B cell (primary cell): ENCODE measurements at regions not wholly inside any gene's neighbourhood (a gene's known extent, or its start where the extent isn't known, plus 50 kb on each side); places are given as distances from the start of the nearest gene placed in this dataset.

Source experiments
- ATAC-seq: fragments of 200-7000 bp; cut with Tn5 transposase; one replicate; pipeline ENCODE4 v1.10.0; 2021; ENCODE audit warnings: low read depth, mild to moderate bottlenecking, moderate number of reproducible peaks, moderate library complexity
- CTCF ChIA-PET: fragments of 350-600 bp; sonication (Branson Sonifier 250); formaldehyde crosslinking; loops from one replicate; lab custom pipeline; 2021; ENCODE audit warnings: antibody characterized with exemption, inconsistent platforms; lab: Charles Lee
- POLR2A ChIA-PET: fragments of 350-600 bp; sonication (Branson Sonifier 250); formaldehyde crosslinking; loops from one replicate; lab custom pipeline; 2021; ENCODE audit warnings: antibody characterized with exemption; lab: Charles Lee
- DNase-seq: peaks from one replicate; pipeline ENCODE4 v3.0.0; 2013
- H2AFZ ChIP-seq: 2 replicates; pipeline ENCODE4 v1.6.1; 2012; ENCODE audit warnings: mild to moderate bottlenecking, low read depth, low read length; ENCODE audit not compliant: insufficient read depth, poor library complexity, severe bottlenecking
- H3K27ac ChIP-seq, 2 donors: 1 replicate in 1 of 2; 2 replicates in 1 of 2; pipeline ENCODE4 v1.5.1; 2012 to 2013; ENCODE audit warnings: low read length in 2 of 2, mild to moderate bottlenecking in 2 of 2, moderate library complexity in 1 of 2
- H3K27me3 ChIP-seq, 4 experiments: fragments of 200-600 bp in 1 of 4; sonication (generic) in 1 of 4; replicated peaks in 1 of 4; 1 replicate in 2 of 4; 2 replicates in 2 of 4; pipeline versions ENCODE4 v1.6.1 to v1.7.0; 2013 to 2016; ENCODE audit warnings: low read length in 3 of 4, mild to moderate bottlenecking in 2 of 4, mixed read lengths in 1 of 4, moderate library complexity in 1 of 4; ENCODE audit not compliant: insufficient read depth in 4 of 4, control insufficient read depth in 3 of 4; ENCODE audit errors: control extremely low read depth in 1 of 4
- H3K36me3 ChIP-seq, 2 experiments: replicated peaks in 1 of 2; 1 replicate in 1 of 2; 2 replicates in 1 of 2; pipeline versions ENCODE4 v1.6.1 to v1.7.1; 2013; ENCODE audit warnings: low read length in 1 of 2; ENCODE audit not compliant: insufficient read depth in 2 of 2, control insufficient read depth in 1 of 2; ENCODE audit errors: control extremely low read depth in 1 of 2, extremely low read depth in 1 of 2
- H3K4me1 ChIP-seq, 2 donors: fragments of 200-600 bp in 1 of 2; sonication (generic) in 1 of 2; 1 replicate in 1 of 2; 2 replicates in 1 of 2; pipeline versions ENCODE4 v1.5.1 to v1.6.1; 2013 to 2017; ENCODE audit warnings: low read length in 2 of 2; ENCODE audit not compliant: control insufficient read depth in 2 of 2, insufficient read depth in 2 of 2
- H3K4me2 ChIP-seq: replicated peaks from 2 replicates; pipeline ENCODE3; 2012; ENCODE audit warnings: mild to moderate bottlenecking, low read depth, low read length; ENCODE audit not compliant: poor library complexity, severe bottlenecking
- H3K4me3 ChIP-seq, 5 experiments: fragments of 200-600 bp in 1 of 5; sonication (generic) in 1 of 5; 1 replicate in 3 of 5; 2 replicates in 2 of 5; pipeline versions ENCODE4 v1.5.1 to v1.7.0; 2011 to 2016; ENCODE audit warnings: low read length in 4 of 5, mild to moderate bottlenecking in 4 of 5, low read depth in 2 of 5, control low read depth in 1 of 5, moderate library complexity in 1 of 5; ENCODE audit not compliant: insufficient read depth in 1 of 5; ENCODE audit errors: control extremely low read depth in 1 of 5, extremely low read depth in 1 of 5
- H3K79me2 ChIP-seq: fragments of 200-600 bp; sonication (generic); one replicate; pipeline ENCODE4 v1.6.0; 2016; ENCODE audit warnings: low read length; ENCODE audit not compliant: control insufficient read depth, insufficient read depth
- H3K9ac ChIP-seq: fragments of 200-600 bp; sonication (generic); 2 replicates; pipeline ENCODE4 v1.6.1; 2017; ENCODE audit warnings: mild to moderate bottlenecking, low read length, moderate library complexity
- H3K9me3 ChIP-seq, 3 donors: one replicate each; pipeline versions ENCODE4 v1.6.1 to v1.7.1; 2013; ENCODE audit warnings: low read length in 2 of 3; ENCODE audit not compliant: control insufficient read depth in 2 of 3, insufficient read depth in 1 of 3; ENCODE audit errors: control extremely low read depth in 1 of 3
- H4K20me1 ChIP-seq: 2 replicates; pipeline ENCODE4 v1.6.0; 2012; ENCODE audit warnings: mild to moderate bottlenecking, low read length; ENCODE audit not compliant: insufficient read depth, control insufficient read depth, poor library complexity, severe bottlenecking
- H3K27ac Mint-ChIP-seq: one replicate; pipeline ENCODE4 v1.8.0; 2021; ENCODE audit warnings: mixed read lengths
- H3K27me3 Mint-ChIP-seq: one replicate; pipeline ENCODE4 v1.8.0; 2021; ENCODE audit warnings: mixed read lengths
- H3K4me1 Mint-ChIP-seq: one replicate; pipeline ENCODE4 v1.8.0; 2021; ENCODE audit warnings: mixed read lengths
- H3K4me3 Mint-ChIP-seq: one replicate; pipeline ENCODE4 v1.8.0; 2021; ENCODE audit warnings: mixed read lengths
- H3K9me3 Mint-ChIP-seq: one replicate; pipeline ENCODE4 v1.8.0; 2022; ENCODE audit warnings: mixed read lengths; ENCODE audit not compliant: insufficient read depth
- CTCF ChIP-seq: fragments of 200-600 bp; IDR thresholded peaks from one replicate; pipeline ENCODE4 v1.8.0; 2022; ENCODE audit warnings: antibody characterized with exemption, mild to moderate bottlenecking
- EZH2 ChIP-seq: IDR thresholded peaks from 2 replicates; pipeline ENCODE4 v1.6.1; 2012; ENCODE audit warnings: borderline replicate concordance, low read depth, mild to moderate bottlenecking, moderate library complexity, low read length; ENCODE audit not compliant: insufficient read depth, poor library complexity, severe bottlenecking
- WGBS: methylation state at CpG from one replicate; pipeline ENCODE4 v1.1.5; 2013; ENCODE audit warnings: missing lambda C conversion rate; ENCODE audit not compliant: insufficient coverage; 5-methylcytosine and 5-hydroxymethylcytosine counted together
- intact Hi-C: fragments of 100-400 bp; cut with micrococcal nuclease; formaldehyde crosslinking; loops from one replicate; pipeline ENCODE4 v1.10.0; 2022

- WGBS: 100% methylated on average over 1 of the region's 1 CpG
- H3K4me2 ChIP-seq: no peak overlapping the region
- no peak overlapping the region for H3K27ac Mint-ChIP-seq
- no peak overlapping the region for H3K4me3 ChIP-seq
- intact Hi-C loops: no loop called here
- no peak for TF ChIP-seq EZH2
- no peak for TF ChIP-seq CTCF
- H3K4me3 Mint-ChIP-seq: no peak overlapping the region
- H3K36me3 ChIP-seq: no peaks in the 10 kb centered on the region
- no peaks in the 10 kb centered on the region for H3K27me3 Mint-ChIP-seq
- H4K20me1 ChIP-seq: no peaks in the 10 kb centered on the region
- no peak overlapping the region for H3K27ac ChIP-seq
- ChIA-PET CTCF (no interaction called here), POLR2A (no interaction called here)
- ATAC-seq (no peak), DNase-seq (no peak)
- no peak overlapping the region for H2AFZ ChIP-seq
- H3K9me3 Mint-ChIP-seq: no peaks in the 10 kb centered on the region
- H3K27me3 ChIP-seq: no peaks in the 10 kb centered on the region
- H3K9ac ChIP-seq: no peak overlapping the region
- no peaks in the 10 kb centered on the region for H3K4me1 ChIP-seq
- H3K79me2 ChIP-seq: no peaks in the 10 kb centered on the region
- H3K9me3 ChIP-seq: peaks cover 0 to 2% (median 0%) of the 10 kb centered on the region in 3 donors
- H3K4me1 Mint-ChIP-seq: no peaks in the 10 kb centered on the region
Measured at GRCh38 chr13:65287405-65287804, 1942.7 kb downstream of the PCDH9 start.

GRCh38 chr13:65275838-65276630 lies 1954.1 kb downstream of the PCDH9 start:
- H2AFZ ChIP-seq: no peak overlapping the region
- Mint-ChIP-seq H3K27me3 (no peaks in the 10 kb centered on the region), H3K27ac (no peak overlapping the region), H3K4me3 (no peak overlapping the region), H3K9me3 (peaks cover 12% of the 10 kb centered on the region), H3K4me1 (no peaks in the 10 kb centered on the region)
- H3K27me3 ChIP-seq: no peaks in the 10 kb centered on the region
- intact Hi-C loops: no loop called here
- no peak for DNase-seq
- no peaks in the 10 kb centered on the region for H4K20me1 ChIP-seq
- no peak overlapping the region for H3K9ac ChIP-seq
- no peaks in the 10 kb centered on the region for H3K36me3 ChIP-seq
- H3K9me3 ChIP-seq: peaks cover 0 to 10% (median 3%) of the 10 kb centered on the region in 3 donors
- no peak overlapping the region for H3K4me3 ChIP-seq
- POLR2A ChIA-PET: no interaction called here
- H3K4me1 ChIP-seq: no peaks in the 10 kb centered on the region
- CTCF ChIA-PET: no interaction called here
- no peak for ATAC-seq
- TF ChIP-seq EZH2: no peak
- TF ChIP-seq CTCF: no peak
- no peak overlapping the region for H3K4me2 ChIP-seq
- H3K27ac ChIP-seq: no peak overlapping the region
- H3K79me2 ChIP-seq: no peaks in the 10 kb centered on the region
- WGBS: no CpG with 5 or more reads among the region's 5 CpGs
